ENCODE measurements at regions not wholly inside any gene's neighbourhood (a gene's known extent, or its start where the extent isn't known, plus 50 kb on each side); places are given as distances from the start of the nearest gene placed in this dataset.

GRCh38 chr1:220942278-220942677 lies 63.0 kb downstream of the HLX start:
- TF ChIP-seq GATA2 (IDR thresholded peaks at IDR 0.05; ENCODE audit: low read depth, low read length), result no peak
- no peak for TF ChIP-seq GATA3 (IDR thresholded peaks at IDR 0.05; ENCODE audit: low read depth, low read length)

GRCh38 chr1:220943319-220943996 lies 64.2 kb downstream of the HLX start:
- TF ChIP-seq GATA3 (IDR thresholded peaks at IDR 0.05; ENCODE audit: low read depth, low read length) (no peak), GATA2 (IDR thresholded peaks at IDR 0.05; ENCODE audit: low read depth, low read length) (no peak)

- TF ChIP-seq GATA2 (IDR thresholded peaks at IDR 0.05; ENCODE audit: low read depth, low read length), result no peak
- no peak for TF ChIP-seq GATA3 (IDR thresholded peaks at IDR 0.05; ENCODE audit: low read depth, low read length)
These were observed 71.3 kb downstream of the HLX start for GRCh38 chr1:220950576-220950975.

DNA sequence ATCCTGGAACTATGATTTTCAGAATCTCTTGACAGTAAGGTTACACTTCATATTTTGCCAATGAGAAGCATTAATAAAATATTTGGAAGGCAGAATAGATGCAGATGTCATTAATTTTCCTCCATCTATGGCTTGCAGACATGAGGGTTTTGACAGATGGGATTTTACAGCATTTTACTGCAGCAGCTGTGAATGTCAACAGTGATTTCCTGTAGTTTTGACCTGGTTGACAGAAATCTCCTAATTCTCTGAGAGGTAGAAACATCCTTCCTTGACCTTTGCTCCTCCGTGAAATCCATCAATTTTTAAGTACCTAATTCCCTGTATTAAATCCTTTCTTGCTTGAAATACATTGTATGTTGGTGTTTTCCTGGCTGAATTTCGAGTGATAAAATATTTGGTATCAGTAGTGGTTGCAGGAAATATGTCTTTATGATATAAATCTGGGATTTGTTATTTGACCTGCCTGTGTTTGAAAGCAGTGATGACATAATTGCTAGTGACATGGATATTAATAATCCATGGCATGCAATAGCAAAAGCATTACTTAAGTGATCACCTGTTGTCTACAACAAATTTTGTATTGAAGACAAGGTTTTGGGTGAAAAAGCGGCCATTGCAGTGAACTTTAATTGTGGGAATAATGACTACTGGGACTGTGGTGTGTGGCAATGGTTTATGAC lies 73.9 kb downstream of the HLX start:
- no peak for TF ChIP-seq GATA2 (IDR thresholded peaks at IDR 0.05; ENCODE audit: low read depth, low read length)
- no peak for TF ChIP-seq GATA3 (IDR thresholded peaks at IDR 0.05; ENCODE audit: low read depth, low read length)

GRCh38 chr1:220954321-220955075 lies 75.3 kb downstream of the HLX start:
- TF ChIP-seq GATA2 (IDR thresholded peaks at IDR 0.05; ENCODE audit: low read depth, low read length), result no peak

GRCh38 chr1:220955116-220955515 lies 75.9 kb downstream of the HLX start:
- TF ChIP-seq GATA3 (IDR thresholded peaks at IDR 0.05; ENCODE audit: low read depth, low read length) (no peak), GATA2 (IDR thresholded peaks at IDR 0.05; ENCODE audit: low read depth, low read length) (no peak)

DNA sequence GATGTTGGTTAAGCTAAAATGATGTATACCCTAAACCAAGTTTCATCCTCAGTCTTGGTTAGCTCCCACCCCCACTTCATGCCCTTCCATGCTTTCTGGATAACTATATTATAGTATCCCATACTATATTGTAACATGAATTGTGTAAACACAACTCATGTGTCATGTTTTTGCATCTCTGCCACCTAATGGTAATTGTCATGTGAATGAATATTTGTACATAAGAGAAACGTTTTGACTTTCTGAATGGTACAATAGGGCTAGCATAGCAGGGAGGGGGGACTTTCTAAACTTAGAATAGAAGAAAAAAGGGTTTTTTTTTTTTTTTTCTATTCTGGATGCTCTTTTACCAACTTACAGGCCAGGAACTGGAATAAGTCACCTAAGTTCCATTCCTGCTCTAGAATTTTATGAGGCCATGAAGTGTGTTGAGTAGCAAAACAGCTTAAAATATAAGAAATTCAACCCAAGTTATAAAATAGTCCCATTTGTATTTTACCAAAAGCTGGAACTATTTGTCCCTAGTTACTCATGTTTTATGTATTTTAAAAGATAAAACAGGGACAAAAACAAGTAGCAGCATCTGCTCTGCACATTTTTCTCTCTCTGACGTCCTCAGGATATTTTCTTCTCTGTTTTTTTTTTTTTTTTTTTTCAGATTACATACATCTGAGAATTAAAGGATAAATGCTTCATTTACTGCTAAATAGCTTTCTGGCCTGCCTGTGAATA lies 77.4 kb downstream of the HLX start:
- TF ChIP-seq GATA3 (IDR thresholded peaks at IDR 0.05; ENCODE audit: low read depth, low read length), result no peak
- no peak for TF ChIP-seq GATA2 (IDR thresholded peaks at IDR 0.05; ENCODE audit: low read depth, low read length)

GRCh38 chr1:220957233-220957605 lies 78.0 kb downstream of the HLX start:
- TF ChIP-seq GATA3 (IDR thresholded peaks at IDR 0.05; ENCODE audit: low read depth, low read length), result no peak
- TF ChIP-seq GATA2 (IDR thresholded peaks at IDR 0.05; ENCODE audit: low read depth, low read length), result no peak

- TF ChIP-seq GATA2 (IDR thresholded peaks at IDR 0.05; ENCODE audit: low read depth, low read length) (no peak), GATA3 (IDR thresholded peaks at IDR 0.05; ENCODE audit: low read depth, low read length) (no peak)
These were observed 79.0 kb downstream of the HLX start for GRCh38 chr1:220958234-220958633.

DNA sequence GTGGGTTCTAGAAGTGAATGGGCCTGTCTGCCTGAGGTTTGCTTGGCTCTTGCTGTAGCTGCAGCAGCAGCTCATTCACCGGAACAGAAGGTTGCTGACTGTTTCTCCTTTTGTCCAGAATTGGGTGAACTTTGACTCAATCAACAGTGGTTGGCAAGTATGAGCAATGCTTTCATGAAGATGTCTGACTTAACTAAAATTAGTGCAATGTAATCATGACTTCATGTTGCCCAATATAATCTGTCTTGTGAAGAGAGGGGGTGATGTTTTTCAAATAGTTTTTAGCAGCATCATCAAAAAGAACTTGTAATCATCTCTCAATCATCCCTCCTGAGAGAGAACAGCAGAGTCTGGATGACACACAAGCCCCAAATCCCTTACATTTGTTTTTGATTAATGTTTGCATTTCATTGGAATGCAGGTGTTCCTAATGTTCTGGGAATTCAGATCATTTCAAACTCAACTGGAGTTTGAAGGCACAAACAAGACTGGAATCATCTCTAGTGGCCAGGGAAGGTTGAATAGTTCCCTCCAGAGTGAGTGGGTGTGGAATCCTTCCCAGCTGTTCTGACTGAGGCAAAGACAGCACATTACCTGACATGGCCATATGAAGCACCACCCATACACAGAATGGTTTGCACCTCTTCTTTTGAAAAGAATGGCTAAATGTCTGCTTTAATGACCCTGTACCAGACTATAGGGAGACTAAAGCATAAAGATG lies 82.9 kb downstream of the HLX start:
- no peak for TF ChIP-seq GATA2 (IDR thresholded peaks at IDR 0.05; ENCODE audit: low read depth, low read length)
- TF ChIP-seq GATA3 (IDR thresholded peaks at IDR 0.05; ENCODE audit: low read depth, low read length), result no peak

DNA sequence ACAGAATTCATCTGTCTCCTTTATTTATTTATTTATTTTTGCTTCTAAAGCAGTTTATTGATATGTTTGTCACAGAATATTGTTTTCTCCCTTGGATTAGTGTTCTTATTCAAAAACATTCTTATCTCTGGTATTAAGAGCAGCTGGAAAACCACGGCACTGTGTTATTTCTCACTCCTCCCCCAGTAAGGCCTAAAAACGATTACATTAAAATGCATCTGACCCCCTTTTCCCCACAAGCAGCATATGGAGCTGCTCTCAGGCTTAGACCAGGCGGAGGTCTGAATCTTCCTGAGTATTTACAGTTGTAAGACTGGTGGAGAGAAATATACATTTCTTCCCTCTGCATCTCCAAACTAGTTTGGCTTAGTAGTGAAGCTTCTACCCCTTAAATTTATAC lies 86.8 kb downstream of the HLX start:
- no peak for TF ChIP-seq GATA3 (IDR thresholded peaks at IDR 0.05; ENCODE audit: low read depth, low read length)
- no peak for TF ChIP-seq GATA2 (IDR thresholded peaks at IDR 0.05; ENCODE audit: low read depth, low read length)

- TF ChIP-seq GATA3 (IDR thresholded peaks at IDR 0.05; ENCODE audit: low read depth, low read length), result peak; percentile 72
- TF ChIP-seq GATA2 (IDR thresholded peaks at IDR 0.05; ENCODE audit: low read depth, low read length), result no peak
These were observed 87.2 kb downstream of the HLX start for GRCh38 chr1:220966473-220966872.

DNA sequence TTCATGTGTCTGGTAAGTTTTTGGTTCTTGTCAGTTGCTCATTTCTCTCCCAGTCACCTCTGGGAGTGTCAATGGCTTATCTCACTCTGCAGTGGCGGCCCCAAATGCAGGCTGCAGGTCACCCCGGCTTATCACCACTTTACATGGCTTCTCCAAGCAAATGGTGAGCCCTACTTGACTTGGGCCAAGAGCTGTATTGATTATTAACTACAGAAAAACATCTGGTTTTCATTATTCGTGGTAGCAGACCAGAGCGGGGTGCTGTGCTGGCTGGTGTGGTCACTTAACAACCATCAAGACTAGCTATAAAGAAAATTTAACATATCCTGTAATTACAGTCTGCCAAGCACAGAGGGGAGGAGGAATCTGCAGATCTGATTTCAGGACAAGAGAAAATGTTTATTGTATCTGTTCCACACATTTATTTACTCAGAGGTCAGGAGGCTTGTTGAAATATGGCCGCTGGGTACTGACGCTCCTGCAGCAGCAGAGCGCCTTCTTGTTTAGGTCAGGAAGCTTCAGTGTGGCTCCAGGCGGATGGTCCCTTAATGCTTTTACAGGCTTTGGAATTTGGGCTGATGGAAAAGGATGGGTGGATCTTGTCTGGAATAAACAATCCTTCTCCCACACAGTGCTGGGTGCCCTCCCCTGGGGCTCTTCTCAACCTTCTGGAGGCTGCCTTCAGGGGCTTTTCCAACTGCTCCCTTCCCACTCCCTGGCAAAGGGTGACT lies 87.8 kb downstream of the HLX start:
- TF ChIP-seq GATA2 (IDR thresholded peaks at IDR 0.05; ENCODE audit: low read depth, low read length) (peak; percentile 60), GATA3 (IDR thresholded peaks at IDR 0.05; ENCODE audit: low read depth, low read length) (no peak; the same call in 1 of the 2 replicates)

Data from SH-SY5Y (cell line).